Astrocyte (in vitro differentiated cells and primary cell): ENCODE measurements at regions not wholly inside any gene's neighbourhood (a gene's known extent, or its start where the extent isn't known, plus 50 kb on each side); places are given as distances from the start of the nearest gene placed in this dataset.
A peak's percentile ranks its signal among the peaks of the same experiment; 100 is the strongest.

Source experiments
- DNase-seq: peaks from one replicate; pipeline ENCODE4 v3.0.0-alpha.2; 2010; ENCODE audit warnings: low read depth
- FAIRE-seq: peaks from 2 replicates; lab custom pipeline; 2011; peaks lifted over from hg19 to GRCh38; lab: Jason Lieb, UNC
- H2AFZ ChIP-seq: 2 replicates; pipeline ENCODE4 v1.6.0; 2012; ENCODE audit warnings: low read depth, low read length, inconsistent platforms
- H3K27ac ChIP-seq: 2 replicates; pipeline ENCODE4 v1.5.1; 2011; ENCODE audit warnings: low read depth, low read length, inconsistent platforms
- H3K27me3 ChIP-seq: 2 replicates; pipeline ENCODE4 v1.6.0; 2011; ENCODE audit warnings: low read length, inconsistent platforms; ENCODE audit not compliant: insufficient read depth
- H3K36me3 ChIP-seq: 2 replicates; pipeline ENCODE4 v1.5.1; 2011; ENCODE audit warnings: low read length, inconsistent platforms; ENCODE audit not compliant: insufficient read depth
- H3K4me1 ChIP-seq: 2 replicates; pipeline ENCODE4 v1.5.1; 2011; ENCODE audit warnings: low read length, inconsistent platforms; ENCODE audit not compliant: insufficient read depth
- H3K4me2 ChIP-seq: 2 replicates; pipeline ENCODE4 v1.6.0; 2012; ENCODE audit warnings: low read length, inconsistent platforms
- H3K4me3 ChIP-seq: 2 replicates; pipeline ENCODE4 v1.5.1; 2011; ENCODE audit warnings: low read depth, mild to moderate bottlenecking, low read length, inconsistent platforms; ENCODE audit not compliant: insufficient read depth
- H3K79me2 ChIP-seq: 2 replicates; pipeline ENCODE4 v1.6.0; 2012; ENCODE audit warnings: mild to moderate bottlenecking, low read length, inconsistent platforms; ENCODE audit not compliant: insufficient read depth
- H3K9ac ChIP-seq: 2 replicates; pipeline ENCODE4 v1.6.0; 2012; ENCODE audit warnings: mild to moderate bottlenecking, low read length, inconsistent platforms
- H3K9me3 ChIP-seq: 2 replicates; pipeline ENCODE4 v1.5.1; 2012; ENCODE audit warnings: low read depth, mild to moderate bottlenecking, low read length, inconsistent platforms; ENCODE audit not compliant: insufficient read depth
- H4K20me1 ChIP-seq: 2 replicates; pipeline ENCODE4 v1.6.0; 2012; ENCODE audit warnings: low read length, inconsistent platforms; ENCODE audit not compliant: insufficient read depth
- H3K27ac Mint-ChIP-seq: one replicate; pipeline ENCODE4 v1.8.0; 2021; ENCODE audit warnings: mild to moderate bottlenecking, mixed read lengths; ENCODE audit not compliant: unreplicated experiment
- H3K27me3 Mint-ChIP-seq: one replicate; pipeline ENCODE4 v1.8.0; 2021; ENCODE audit warnings: low read depth, mixed read lengths; ENCODE audit not compliant: unreplicated experiment
- H3K36me3 Mint-ChIP-seq: one replicate; pipeline ENCODE4 v1.8.0; 2021; ENCODE audit warnings: low read depth, mixed read lengths; ENCODE audit not compliant: unreplicated experiment
- H3K4me1 Mint-ChIP-seq: one replicate; pipeline ENCODE4 v1.8.0; 2021; ENCODE audit warnings: low read depth, mixed read lengths; ENCODE audit not compliant: unreplicated experiment
- H3K4me3 Mint-ChIP-seq: one replicate; pipeline ENCODE4 v1.8.0; 2021; ENCODE audit warnings: mild to moderate bottlenecking, moderate library complexity, mixed read lengths; ENCODE audit not compliant: unreplicated experiment
- H3K9me3 Mint-ChIP-seq: one replicate; pipeline ENCODE4 v1.8.0; 2021; ENCODE audit warnings: mild to moderate bottlenecking, mixed read lengths; ENCODE audit not compliant: unreplicated experiment
- CTCF ChIP-seq: IDR thresholded peaks from 2 replicates; pipeline ENCODE4 v1.5.1; 2011; ENCODE audit warnings: low read depth, mild to moderate bottlenecking, inconsistent platforms, low read length, moderate library complexity; ENCODE audit not compliant: insufficient read depth
- EZH2 ChIP-seq: IDR thresholded peaks from 2 replicates; pipeline ENCODE4 v1.6.1; 2012; ENCODE audit warnings: mild to moderate bottlenecking, low read length, inconsistent platforms; ENCODE audit not compliant: insufficient read depth

- DNase-seq, result no peak
- no peaks in the 10 kb centered on the region for H3K4me1 ChIP-seq
Measured at GRCh38 chr7:37510043-37510634, 61.5 kb upstream of the ELMO1 start.

GRCh38 chr7:37511915-37512314 lies 63.3 kb upstream of the ELMO1 start:
- FAIRE-seq (no peak), DNase-seq (no peak)
- Histone ChIP-seq H3K4me1 (no peaks in the 10 kb centered on the region), H3K4me2 (no peak overlapping the region), H3K9me3 (no peaks in the 10 kb centered on the region), H2AFZ (no peak overlapping the region), H4K20me1 (no peaks in the 10 kb centered on the region), H3K9ac (no peak overlapping the region), H3K79me2 (no peaks in the 10 kb centered on the region), H3K27ac (no peak overlapping the region), H3K4me3 (no peak overlapping the region), H3K27me3 (no peaks in the 10 kb centered on the region), H3K36me3 (no peaks in the 10 kb centered on the region)
- no peaks in the 10 kb centered on the region for H3K9me3 Mint-ChIP-seq
- no peak for TF ChIP-seq CTCF
- peaks cover 4% of the 10 kb centered on the region for H3K4me1 Mint-ChIP-seq
- H3K27me3 Mint-ChIP-seq, result peaks cover 5% of the 10 kb centered on the region
- H3K4me3 Mint-ChIP-seq, result no peak overlapping the region
- H3K36me3 Mint-ChIP-seq, result no peaks in the 10 kb centered on the region
- no peak overlapping the region for H3K27ac Mint-ChIP-seq

More at GRCh38 chr7:37510043-37510634, 61.5 kb upstream of the ELMO1 start:
- no peaks in the 10 kb centered on the region for H3K9me3 Mint-ChIP-seq
- H3K4me3 Mint-ChIP-seq, result no peak overlapping the region
- no peak overlapping the region for H3K27ac Mint-ChIP-seq
- no peak for FAIRE-seq
- no peaks in the 10 kb centered on the region for H3K36me3 Mint-ChIP-seq
- Histone ChIP-seq H3K9me3 (no peaks in the 10 kb centered on the region), H3K9ac (no peak overlapping the region), H4K20me1 (no peaks in the 10 kb centered on the region), H3K79me2 (no peaks in the 10 kb centered on the region), H3K4me3 (no peak overlapping the region), H3K27me3 (no peaks in the 10 kb centered on the region), H2AFZ (no peak overlapping the region), H3K4me2 (no peak overlapping the region), H3K36me3 (no peaks in the 10 kb centered on the region), H3K27ac (no peak overlapping the region)
- peak; percentile 37 for TF ChIP-seq CTCF
- no peak for TF ChIP-seq EZH2
- H3K27me3 Mint-ChIP-seq, result peaks cover 5% of the 10 kb centered on the region
- H3K4me1 Mint-ChIP-seq, result peaks cover 4% of the 10 kb centered on the region

GRCh38 chr7:37514497-37514896 lies 65.8 kb upstream of the ELMO1 start:
- no peak for FAIRE-seq
- H3K27ac ChIP-seq, result no peak overlapping the region
- no peak for DNase-seq

More at GRCh38 chr7:37514497-37514896, 65.8 kb upstream of the ELMO1 start:
- no peak overlapping the region for H3K9ac ChIP-seq
- Mint-ChIP-seq H3K27ac (no peak overlapping the region), H3K36me3 (no peaks in the 10 kb centered on the region), H3K4me1 (no peaks in the 10 kb centered on the region), H3K9me3 (no peaks in the 10 kb centered on the region), H3K4me3 (no peak overlapping the region), H3K27me3 (peaks cover 5% of the 10 kb centered on the region)
- no peak for TF ChIP-seq CTCF
- TF ChIP-seq EZH2, result no peak
- no peaks in the 10 kb centered on the region for H3K79me2 ChIP-seq
- H3K4me2 ChIP-seq, result no peak overlapping the region
- no peak overlapping the region for H3K4me3 ChIP-seq
- no peaks in the 10 kb centered on the region for H4K20me1 ChIP-seq
- no peaks in the 10 kb centered on the region for H3K4me1 ChIP-seq
- H3K27me3 ChIP-seq, result no peaks in the 10 kb centered on the region
- no peak overlapping the region for H2AFZ ChIP-seq
- H3K9me3 ChIP-seq, result no peaks in the 10 kb centered on the region
- H3K36me3 ChIP-seq, result no peaks in the 10 kb centered on the region
